ENCODE measurements at regions not wholly inside any gene's neighbourhood (a gene's known extent, or its start where the extent isn't known, plus 50 kb on each side); places are given as distances from the start of the nearest gene placed in this dataset.
"Not testable (repeated sequence)": the region's sequence is repeated elsewhere in the genome, so short reads cannot be mapped to it uniquely, and the experiment has no call there.

- not testable (repeated sequence) for TF ChIP-seq CTCF (IDR thresholded peaks at IDR 0.05; ENCODE audit: extremely low read depth in 1 of 2, insufficient read depth in 1 of 2, low read depth in 1 of 2, low read length in 2 of 2); POLR2A (IDR thresholded peaks at IDR 0.05; ENCODE audit: low read depth, low read length); JUN (IDR thresholded peaks at IDR 0.05; ENCODE audit: borderline replicate concordance, insufficient read depth, insufficient read length, low read depth); FOS (IDR thresholded peaks at IDR 0.05; ENCODE audit: borderline replicate concordance, insufficient read depth, low read length); MYC (IDR thresholded peaks at IDR 0.05; ENCODE audit: low read depth, low read length); POLR2AphosphoS5 (IDR thresholded peaks at IDR 0.05; ENCODE audit: insufficient read depth, low read depth, low read length)
Observed at GRCh38 chr2:224113930-224114329, 74.8 kb upstream of the SERPINE2 start.

Data from endothelial cell of umbilical vein (primary cell).